ENCODE measurements at regions not wholly inside any gene's neighbourhood (a gene's known extent, or its start where the extent isn't known, plus 50 kb on each side); places are given as distances from the start of the nearest gene placed in this dataset.

GRCh38 chr13:104657196-104657595 is 1591.0 kb upstream of the SLC10A2 start:
- TF ChIP-seq CTCF (IDR thresholded peaks at IDR 0.05) = no peak
- no peak for TF ChIP-seq POLR2A (IDR thresholded peaks at IDR 0.05)
